22Rv1 (cell line): ENCODE measurements at regions not wholly inside any gene's neighbourhood (a gene's known extent, or its start where the extent isn't known, plus 50 kb on each side); places are given as distances from the start of the nearest gene placed in this dataset.

ENCODE experiments used
- H3K27ac ChIP-seq: fragments of 450-650 bp; 2 replicates; pipeline ENCODE4 v1.5.1; 2017
- CTCF ChIP-seq: fragments of 450-650 bp; IDR thresholded peaks from 2 replicates; pipeline ENCODE4 v1.5.1; 2017; ENCODE audit warnings: mild to moderate bottlenecking
- ZFX ChIP-seq: fragments of 450-650 bp; IDR thresholded peaks from 2 replicates; pipeline ENCODE4 v1.6.1; 2017; ENCODE audit warnings: antibody characterized with exemption, borderline replicate concordance

GRCh38 chr12:90152897-90153624, 444.4 kb upstream of the ATP2B1 start:
- no peak overlapping the region for H3K27ac ChIP-seq
- TF ChIP-seq CTCF (no peak), ZFX (no peak)

GRCh38 chr12:90151491-90152015, 442.9 kb upstream of the ATP2B1 start:
- no peak overlapping the region for H3K27ac ChIP-seq
- TF ChIP-seq CTCF: no peak

GRCh38 chr12:90149453-90149852, 440.8 kb upstream of the ATP2B1 start:
- H3K27ac ChIP-seq: no peak overlapping the region
- TF ChIP-seq ZFX: no peak
- TF ChIP-seq CTCF: no peak

- H3K27ac ChIP-seq: no peak overlapping the region
- no peak for TF ChIP-seq CTCF
- TF ChIP-seq ZFX: no peak
Measured at GRCh38 chr12:90129366-90130030, 420.9 kb upstream of the ATP2B1 start.

- TF ChIP-seq CTCF: no peak
- TF ChIP-seq ZFX: no peak
Measured at GRCh38 chr12:90128526-90128925, 419.9 kb upstream of the ATP2B1 start.

GRCh38 chr12:90126125-90126524, 417.5 kb upstream of the ATP2B1 start:
- no peak for TF ChIP-seq ZFX
- TF ChIP-seq CTCF: no peak
- H3K27ac ChIP-seq: no peak overlapping the region

More at GRCh38 chr12:90128526-90128925, 419.9 kb upstream of the ATP2B1 start:
- no peak overlapping the region for H3K27ac ChIP-seq

- no peak overlapping the region for H3K27ac ChIP-seq
- TF ChIP-seq ZFX (no peak), CTCF (no peak)
Measured at GRCh38 chr12:90124914-90125313, 416.3 kb upstream of the ATP2B1 start.
